K562 (cell line): ENCODE measurements at regions not wholly inside any gene's neighbourhood (a gene's known extent, or its start where the extent isn't known, plus 50 kb on each side); places are given as distances from the start of the nearest gene placed in this dataset.

Experiments
- BRD9 ChIP-seq: fragments of 450-650 bp; IDR thresholded peaks from 2 replicates; pipeline ENCODE4 v1.6.1; 2018; ENCODE audit warnings: low read depth; ENCODE audit not compliant: partially characterized antibody
- C11orf30 ChIP-seq: fragments of 450-650 bp; IDR thresholded peaks from 2 replicates; pipeline ENCODE4 v1.6.1; 2016; ENCODE audit warnings: low read depth, mild to moderate bottlenecking
- CEBPG ChIP-seq, 3 experiments: fragments of 200-800 bp in 1 of 3; sonication (Bioruptor generic) in 1 of 3; sonication (generic) in 1 of 3; formaldehyde crosslinking in 1 of 3; IDR thresholded peaks in 2 of 3; conservative IDR thresholded peaks in 1 of 3; 2 replicates each; pipeline versions ENCODE4 v1.6.1 to v1.8.0; 2016 to 2022; ENCODE audit warnings: missing compliant biosample characterization in 2 of 3, missing genetic modification characterization in 2 of 3, mild to moderate bottlenecking in 1 of 3, missing genetic modification reagents in 1 of 3
- COPS2 ChIP-seq: fragments of 450-650 bp; conservative IDR thresholded peaks from 2 replicates; pipeline ENCODE4 v1.6.1; 2016; ENCODE audit warnings: mild to moderate bottlenecking, moderate library complexity
- CREB1 ChIP-seq, 2 experiments: sonication (generic) in 1 of 2; formaldehyde crosslinking in 1 of 2; IDR thresholded peaks; 2 replicates each; pipeline versions ENCODE4 v1.6.1 to v1.8.0; 2012 to 2022; ENCODE audit warnings: inconsistent platforms in 1 of 2, mild to moderate bottlenecking in 1 of 2, missing genetic modification reagents in 1 of 2, moderate library complexity in 1 of 2
- DNMT1 ChIP-seq: fragments of 450-650 bp; IDR thresholded peaks from 2 replicates; pipeline ENCODE4 v1.6.1; 2016; ENCODE audit warnings: antibody characterized with exemption, mild to moderate bottlenecking
- MAFF ChIP-seq: IDR thresholded peaks from 2 replicates; pipeline ENCODE4 v1.6.1; 2012; ENCODE audit warnings: low read length, improper control_type of control experiment
- MAFK ChIP-seq: IDR thresholded peaks from 2 replicates; pipeline ENCODE4 v1.6.1; 2011; ENCODE audit warnings: low read length, improper control_type of control experiment
- POLR2G ChIP-seq: fragments of 200-400 bp; formaldehyde crosslinking; IDR thresholded peaks from 2 replicates; pipeline ENCODE4 v1.6.1; 2017; ENCODE audit warnings: low read depth, mild to moderate bottlenecking, antibody characterized with exemption, low read length, moderate library complexity
- ZNF146 ChIP-seq: IDR thresholded peaks from one replicate; pipeline ENCODE4 v1.6.1; 2018; ENCODE audit warnings: missing compliant biosample characterization; ENCODE audit not compliant: unreplicated experiment
- ZNF3 ChIP-seq: fragments of 250-450 bp; sonication (Bioruptor Pico); IDR thresholded peaks from 2 replicates; pipeline ENCODE4 v1.5.0; 2021; ENCODE audit warnings: mild to moderate bottlenecking, moderate library complexity
- ZNF699 ChIP-seq: fragments of 250-450 bp; sonication (Bioruptor Pico); IDR thresholded peaks from 2 replicates; pipeline ENCODE4 v1.8.0; 2021; ENCODE audit warnings: mild to moderate bottlenecking, moderate library complexity; ENCODE audit not compliant: insufficient replicate concordance
- TF ChIP-seq, protein P1 (sequence below): fragments of 250-450 bp; sonication (Bioruptor Pico); IDR thresholded peaks from 2 replicates; pipeline ENCODE4 v1.8.0; 2021; ENCODE audit warnings: mild to moderate bottlenecking, moderate library complexity
- TF ChIP-seq, protein P2 (sequence below): fragments of 250-450 bp; sonication (Bioruptor Pico); IDR thresholded peaks from 2 replicates; pipeline ENCODE4 v1.6.1; 2021; ENCODE audit warnings: mild to moderate bottlenecking
- TF ChIP-seq, protein P3 (sequence below): sonication (generic); formaldehyde crosslinking; IDR thresholded peaks from 2 replicates; pipeline ENCODE4 v1.8.0; 2022; ENCODE audit warnings: missing genetic modification reagents, mild to moderate bottlenecking, moderate library complexity, borderline replicate concordance
- TF ChIP-seq, protein P4 (sequence below): fragments of 250-450 bp; sonication (Bioruptor Pico); IDR thresholded peaks from 2 replicates; pipeline ENCODE4 v1.8.0; 2022; ENCODE audit warnings: moderate library complexity, mild to moderate bottlenecking, inconsistent platforms

DNA sequence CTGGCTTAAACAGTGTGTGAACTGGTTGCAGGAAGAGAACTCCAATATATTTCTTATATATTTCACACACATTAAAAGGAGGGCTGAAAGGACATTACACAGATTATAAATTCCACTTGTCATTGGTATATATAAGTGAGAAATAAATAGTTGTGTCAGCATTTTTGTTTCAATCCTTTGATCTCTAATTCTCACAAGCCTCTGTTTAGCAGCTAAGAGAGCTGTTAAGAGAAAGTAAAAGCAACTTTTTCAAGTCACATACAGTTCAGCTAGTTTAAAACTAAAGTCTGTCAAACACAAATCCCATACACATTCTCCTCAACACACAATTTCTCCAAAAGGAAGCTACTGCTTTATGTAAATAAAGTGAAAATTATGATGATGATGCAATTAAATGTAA is 70.5 kb upstream of the CCDC39 start (continued):
- TF ChIP-seq MAFK = peak; percentile 84
- TF ChIP-seq DNMT1 = no peak
- peak; percentile 69 for TF ChIP-seq C11orf30
- TF ChIP-seq CEBPG (CRISPR knock-in tag; IDR thresholded peaks at IDR 0.05) = no peak
- no peak for TF ChIP-seq CEBPG (tag; conservative IDR thresholded peaks at IDR 0.05 in 1 of 2, IDR thresholded peaks at IDR 0.05 in 1 of 2)
- TF ChIP-seq COPS2 = no peak
- TF ChIP-seq POLR2G = no peak
- no peak for TF ChIP-seq ZNF3 (CRISPR knock-in tag)
- TF ChIP-seq ZNF146 (CRISPR knock-in tag) = no peak
- TF ChIP-seq, protein P1, sequence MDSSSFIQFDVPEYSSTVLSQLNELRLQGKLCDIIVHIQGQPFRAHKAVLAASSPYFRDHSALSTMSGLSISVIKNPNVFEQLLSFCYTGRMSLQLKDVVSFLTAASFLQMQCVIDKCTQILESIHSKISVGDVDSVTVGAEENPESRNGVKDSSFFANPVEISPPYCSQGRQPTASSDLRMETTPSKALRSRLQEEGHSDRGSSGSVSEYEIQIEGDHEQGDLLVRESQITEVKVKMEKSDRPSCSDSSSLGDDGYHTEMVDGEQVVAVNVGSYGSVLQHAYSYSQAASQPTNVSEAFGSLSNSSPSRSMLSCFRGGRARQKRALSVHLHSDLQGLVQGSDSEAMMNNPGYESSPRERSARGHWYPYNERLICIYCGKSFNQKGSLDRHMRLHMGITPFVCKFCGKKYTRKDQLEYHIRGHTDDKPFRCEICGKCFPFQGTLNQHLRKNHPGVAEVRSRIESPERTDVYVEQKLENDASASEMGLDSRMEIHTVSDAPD (CRISPR knock-in tag) = no peak
- no peak for TF ChIP-seq CREB1 (IDR thresholded peaks at IDR 0.05)
- no peak for TF ChIP-seq CREB1 (CRISPR knock-in tag; IDR thresholded peaks at IDR 0.05)
- TF ChIP-seq BRD9 = no peak
- TF ChIP-seq, protein P2, sequence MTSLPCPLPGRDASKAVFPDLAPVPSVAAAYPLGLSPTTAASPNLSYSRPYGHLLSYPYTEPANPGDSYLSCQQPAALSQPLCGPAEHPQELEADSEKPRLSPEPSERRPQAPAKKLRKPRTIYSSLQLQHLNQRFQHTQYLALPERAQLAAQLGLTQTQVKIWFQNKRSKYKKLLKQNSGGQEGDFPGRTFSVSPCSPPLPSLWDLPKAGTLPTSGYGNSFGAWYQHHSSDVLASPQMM (CRISPR knock-in tag) = no peak
- peak; percentile 77 for TF ChIP-seq MAFF
- TF ChIP-seq, protein P3, sequence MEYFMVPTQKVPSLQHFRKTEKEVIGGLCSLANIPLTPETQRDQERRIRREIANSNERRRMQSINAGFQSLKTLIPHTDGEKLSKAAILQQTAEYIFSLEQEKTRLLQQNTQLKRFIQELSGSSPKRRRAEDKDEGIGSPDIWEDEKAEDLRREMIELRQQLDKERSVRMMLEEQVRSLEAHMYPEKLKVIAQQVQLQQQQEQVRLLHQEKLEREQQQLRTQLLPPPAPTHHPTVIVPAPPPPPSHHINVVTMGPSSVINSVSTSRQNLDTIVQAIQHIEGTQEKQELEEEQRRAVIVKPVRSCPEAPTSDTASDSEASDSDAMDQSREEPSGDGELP (CRISPR knock-in tag) = no peak
- TF ChIP-seq ZNF699 = no peak
- TF ChIP-seq, protein P4, sequence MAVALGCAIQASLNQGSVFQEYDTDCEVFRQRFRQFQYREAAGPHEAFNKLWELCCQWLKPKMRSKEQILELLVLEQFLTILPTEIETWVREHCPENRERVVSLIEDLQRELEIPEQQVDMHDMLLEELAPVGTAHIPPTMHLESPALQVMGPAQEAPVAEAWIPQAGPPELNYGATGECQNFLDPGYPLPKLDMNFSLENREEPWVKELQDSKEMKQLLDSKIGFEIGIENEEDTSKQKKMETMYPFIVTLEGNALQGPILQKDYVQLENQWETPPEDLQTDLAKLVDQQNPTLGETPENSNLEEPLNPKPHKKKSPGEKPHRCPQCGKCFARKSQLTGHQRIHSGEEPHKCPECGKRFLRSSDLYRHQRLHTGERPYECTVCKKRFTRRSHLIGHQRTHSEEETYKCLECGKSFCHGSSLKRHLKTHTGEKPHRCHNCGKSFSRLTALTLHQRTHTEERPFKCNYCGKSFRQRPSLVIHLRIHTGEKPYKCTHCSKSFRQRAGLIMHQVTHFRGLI (CRISPR knock-in tag) = no peak
